Caco-2 (cell line): ENCODE measurements at regions not wholly inside any gene's neighbourhood (a gene's known extent, or its start where the extent isn't known, plus 50 kb on each side); places are given as distances from the start of the nearest gene placed in this dataset.

ENCODE experiments used
- BruUV-seq: library from RNA; stranded (reverse); fragments of 400-500 nt; replicated peaks from 2 replicates; lab custom pipeline; 2021; lab: Mats Ljungman, UMichigan
- CTCF ChIA-PET: fragments of 300-600 bp; sonication (Branson Sonifier 250); formaldehyde crosslinking; loops from one replicate; lab custom pipeline; 2022; ENCODE audit warnings: antibody characterized with exemption; lab: Charles Lee
- POLR2A ChIA-PET: fragments of 300-600 bp; sonication (Branson Sonifier 250); formaldehyde crosslinking; loops from one replicate; lab custom pipeline; 2022; ENCODE audit warnings: antibody characterized with exemption; lab: Charles Lee
- DNase-seq, 2 experiments: peaks; one replicate each; pipeline versions ENCODE4 v3.0.0 to v3.0.0-alpha.2; 2020 to 2022
- H3K27me3 ChIP-seq: replicated peaks from 2 replicates; pipeline ENCODE4 v1.6.0; 2011; ENCODE audit warnings: low read length; ENCODE audit not compliant: control insufficient read depth, insufficient read depth
- H3K36me3 ChIP-seq: 2 replicates; pipeline ENCODE4 v1.5.1; 2011; ENCODE audit warnings: low read length; ENCODE audit not compliant: control insufficient read depth, insufficient read depth
- H3K4me1 ChIP-seq: fragments of 250-450 bp; sonication (Bioruptor Pico); 2 replicates; pipeline ENCODE4 v1.5.1; 2020; ENCODE audit warnings: mild to moderate bottlenecking
- H3K4me3 ChIP-seq: 2 replicates; pipeline ENCODE4 v1.5.1; 2011; ENCODE audit warnings: low read depth, mild to moderate bottlenecking, control low read depth, low read length
- H3K9me3 ChIP-seq: fragments of 250-450 bp; sonication (Bioruptor Pico); 2 replicates; pipeline ENCODE4 v1.5.1; 2020; ENCODE audit warnings: mild to moderate bottlenecking, moderate library complexity
- H3K27ac Mint-ChIP-seq: one replicate; pipeline ENCODE4 v1.8.0; 2022; ENCODE audit warnings: mixed read lengths; ENCODE audit not compliant: unreplicated experiment
- H3K27me3 Mint-ChIP-seq: one replicate; pipeline ENCODE4 v1.8.0; 2022; ENCODE audit warnings: mixed read lengths; ENCODE audit not compliant: insufficient read depth, unreplicated experiment
- H3K36me3 Mint-ChIP-seq: one replicate; pipeline ENCODE4 v1.8.0; 2022; ENCODE audit warnings: mild to moderate bottlenecking, mixed read lengths; ENCODE audit not compliant: insufficient read depth, unreplicated experiment
- H3K4me1 Mint-ChIP-seq: one replicate; pipeline ENCODE4 v1.8.0; 2022; ENCODE audit warnings: low read depth, mixed read lengths; ENCODE audit not compliant: unreplicated experiment
- H3K4me3 Mint-ChIP-seq: one replicate; pipeline ENCODE4 v1.8.0; 2022; ENCODE audit warnings: mild to moderate bottlenecking, moderate library complexity, mixed read lengths; ENCODE audit not compliant: unreplicated experiment
- H3K9me3 Mint-ChIP-seq: one replicate; pipeline ENCODE4 v1.8.0; 2022; ENCODE audit warnings: mixed read lengths; ENCODE audit not compliant: unreplicated experiment
- intact Hi-C: fragments of 100-400 bp; cut with micrococcal nuclease; formaldehyde crosslinking; loops from one replicate; pipeline ENCODE4 v1.10.0; 2022; ENCODE audit not compliant: unreplicated experiment
- TF ChIP-seq, protein P1 (sequence below), 2 experiments: fragments of 200-600 bp in 1 of 2; IDR thresholded peaks; 1 replicate in 1 of 2; 2 replicates in 1 of 2; pipeline versions ENCODE4 v1.5.1 to v1.8.0; 2011 to 2022; ENCODE audit warnings: antibody characterized with exemption in 1 of 2, control low read depth in 1 of 2, inconsistent platforms in 1 of 2, low read depth in 1 of 2, low read length in 1 of 2, mild to moderate bottlenecking in 1 of 2, moderate library complexity in 1 of 2; ENCODE audit not compliant: insufficient read depth in 1 of 2, severe bottlenecking in 1 of 2, unreplicated experiment in 1 of 2

DNA sequence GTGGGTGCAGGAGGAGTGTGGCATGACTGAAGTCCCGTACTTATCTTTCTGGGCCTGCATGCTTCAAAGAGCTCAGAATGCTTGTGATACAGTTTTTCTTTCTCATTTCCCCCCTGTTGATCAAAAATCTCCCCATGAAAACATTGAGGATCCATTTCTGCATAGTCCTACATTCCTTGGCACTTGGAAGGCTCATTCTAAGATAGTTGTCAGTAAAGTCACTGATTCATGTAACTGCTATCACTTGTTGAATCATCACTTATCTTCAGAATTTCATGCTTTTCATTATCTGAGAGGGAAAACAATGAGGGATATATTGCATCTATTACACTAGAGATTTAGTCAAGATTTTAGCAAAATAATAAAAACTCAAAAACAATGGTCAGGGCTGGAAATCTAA, 1953.1 kb upstream of the CDH6 start:
- Histone ChIP-seq H3K36me3 (no peaks in the 10 kb centered on the region), H3K9me3 (no peaks in the 10 kb centered on the region), H3K27me3 (no peaks in the 10 kb centered on the region), H3K4me3 (no peak overlapping the region), H3K4me1 (no peaks in the 10 kb centered on the region)
- Mint-ChIP-seq H3K4me1 (no peaks in the 10 kb centered on the region), H3K4me3 (no peak overlapping the region), H3K36me3 (no peaks in the 10 kb centered on the region), H3K27ac (no peak overlapping the region), H3K27me3 (peaks cover 8% of the 10 kb centered on the region), H3K9me3 (no peaks in the 10 kb centered on the region)
- TF ChIP-seq, protein P1, sequence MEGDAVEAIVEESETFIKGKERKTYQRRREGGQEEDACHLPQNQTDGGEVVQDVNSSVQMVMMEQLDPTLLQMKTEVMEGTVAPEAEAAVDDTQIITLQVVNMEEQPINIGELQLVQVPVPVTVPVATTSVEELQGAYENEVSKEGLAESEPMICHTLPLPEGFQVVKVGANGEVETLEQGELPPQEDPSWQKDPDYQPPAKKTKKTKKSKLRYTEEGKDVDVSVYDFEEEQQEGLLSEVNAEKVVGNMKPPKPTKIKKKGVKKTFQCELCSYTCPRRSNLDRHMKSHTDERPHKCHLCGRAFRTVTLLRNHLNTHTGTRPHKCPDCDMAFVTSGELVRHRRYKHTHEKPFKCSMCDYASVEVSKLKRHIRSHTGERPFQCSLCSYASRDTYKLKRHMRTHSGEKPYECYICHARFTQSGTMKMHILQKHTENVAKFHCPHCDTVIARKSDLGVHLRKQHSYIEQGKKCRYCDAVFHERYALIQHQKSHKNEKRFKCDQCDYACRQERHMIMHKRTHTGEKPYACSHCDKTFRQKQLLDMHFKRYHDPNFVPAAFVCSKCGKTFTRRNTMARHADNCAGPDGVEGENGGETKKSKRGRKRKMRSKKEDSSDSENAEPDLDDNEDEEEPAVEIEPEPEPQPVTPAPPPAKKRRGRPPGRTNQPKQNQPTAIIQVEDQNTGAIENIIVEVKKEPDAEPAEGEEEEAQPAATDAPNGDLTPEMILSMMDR (IDR thresholded peaks at IDR 0.05; ENCODE audit: insufficient read depth in 1 of 2, low read depth in 1 of 2, low read length in 1 of 2, severe bottlenecking in 1 of 2, unreplicated experiment in 1 of 2) = no peak
- DNase-seq = no peak
- intact Hi-C loops = no loop called here
- CTCF ChIA-PET = no interaction called here
- no TSS peak for BruUV-seq
- POLR2A ChIA-PET = no interaction called here

DNA sequence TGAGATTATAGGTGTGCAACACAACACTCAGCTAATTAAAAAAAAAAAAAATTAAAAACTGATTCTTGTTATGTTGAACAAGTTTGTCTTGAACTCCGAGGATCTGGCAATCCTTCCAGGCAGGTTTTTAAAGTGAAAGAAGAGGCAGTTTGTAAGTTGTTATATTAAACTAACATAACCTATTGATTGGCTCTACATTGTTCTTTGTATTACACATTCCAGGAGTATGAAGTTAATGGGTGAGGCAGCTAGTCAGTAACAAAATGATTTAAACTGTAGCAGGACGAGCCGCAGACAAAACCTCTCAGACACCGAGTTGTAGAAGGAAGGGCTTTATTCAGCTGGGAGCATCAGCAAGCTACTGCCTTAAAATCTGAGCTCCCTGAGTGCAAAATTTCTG, 1953.9 kb upstream of the CDH6 start:
- TF ChIP-seq, protein P1 (IDR thresholded peaks at IDR 0.05; ENCODE audit: insufficient read depth in 1 of 2, low read depth in 1 of 2, low read length in 1 of 2, severe bottlenecking in 1 of 2, unreplicated experiment in 1 of 2) = no peak
- no peaks in the 10 kb centered on the region for H3K36me3 ChIP-seq
- Mint-ChIP-seq H3K9me3 (no peaks in the 10 kb centered on the region), H3K36me3 (no peaks in the 10 kb centered on the region), H3K4me1 (no peaks in the 10 kb centered on the region), H3K27ac (no peak overlapping the region), H3K27me3 (peaks cover 8% of the 10 kb centered on the region), H3K4me3 (no peak overlapping the region)
- no peaks in the 10 kb centered on the region for H3K27me3 ChIP-seq
- intact Hi-C loops = no loop called here
- ChIA-PET CTCF (no interaction called here), POLR2A (no interaction called here)
- DNase-seq = no peak
- no peaks in the 10 kb centered on the region for H3K9me3 ChIP-seq
- no TSS peak for BruUV-seq
- no peak overlapping the region for H3K4me3 ChIP-seq
- H3K4me1 ChIP-seq = no peaks in the 10 kb centered on the region

- Mint-ChIP-seq H3K4me1 (no peaks in the 10 kb centered on the region), H3K27me3 (peaks cover 6% of the 10 kb centered on the region), H3K4me3 (no peak overlapping the region), H3K9me3 (no peaks in the 10 kb centered on the region), H3K27ac (no peak overlapping the region), H3K36me3 (no peaks in the 10 kb centered on the region)
- no peak for DNase-seq
- H3K27me3 ChIP-seq = no peaks in the 10 kb centered on the region
- BruUV-seq = no TSS peak
- no peaks in the 10 kb centered on the region for H3K4me1 ChIP-seq
- no peaks in the 10 kb centered on the region for H3K9me3 ChIP-seq
- ChIA-PET POLR2A (no interaction called here), CTCF (no interaction called here)
- intact Hi-C loops = no loop called here
- TF ChIP-seq, protein P1 (IDR thresholded peaks at IDR 0.05; ENCODE audit: insufficient read depth in 1 of 2, low read depth in 1 of 2, low read length in 1 of 2, severe bottlenecking in 1 of 2, unreplicated experiment in 1 of 2) = no peak
- no peaks in the 10 kb centered on the region for H3K36me3 ChIP-seq
- H3K4me3 ChIP-seq = no peak overlapping the region
Measured at GRCh38 chr5:29238115-29238514, 1955.4 kb upstream of the CDH6 start.
